HG03575 (cell line): ENCODE measurements at regions not wholly inside any gene's neighbourhood (a gene's known extent, or its start where the extent isn't known, plus 50 kb on each side); places are given as distances from the start of the nearest gene placed in this dataset.
"Not testable (repeated sequence)": the region's sequence is repeated elsewhere in the genome, so short reads cannot be mapped to it uniquely, and the experiment has no call there.

ENCODE experiments used
- ATAC-seq: cut with Tn5 transposase; IDR thresholded peaks from one replicate; pipeline ENCODE4 v1.9.1; 2021; ENCODE audit not compliant: unreplicated experiment, insufficient number of reproducible peaks, low FRiP score; ENCODE audit errors: extremely low read depth

GRCh38 chr1:177423090-177423489 lies 252.3 kb downstream of the BRINP2 start:
- no peak for ATAC-seq

GRCh38 chr1:177413982-177414596 lies 243.3 kb downstream of the BRINP2 start:
- no peak for ATAC-seq

- ATAC-seq = no peak
Observed at GRCh38 chr1:177411381-177411780, 240.6 kb downstream of the BRINP2 start.

- no peak for ATAC-seq
Observed at GRCh38 chr1:177410179-177410766, 239.5 kb downstream of the BRINP2 start.

GRCh38 chr1:177406323-177406722 lies 235.6 kb downstream of the BRINP2 start:
- ATAC-seq = not testable (repeated sequence)

- no peak for ATAC-seq
Observed at GRCh38 chr1:177392336-177392735, 221.6 kb downstream of the BRINP2 start.

GRCh38 chr1:177385760-177386698 lies 215.3 kb downstream of the BRINP2 start:
- no peak for ATAC-seq

GRCh38 chr1:177384461-177384860 lies 213.7 kb downstream of the BRINP2 start:
- no peak for ATAC-seq

GRCh38 chr1:177383715-177384114 lies 213.0 kb downstream of the BRINP2 start:
- no peak for ATAC-seq

GRCh38 chr1:177377866-177378265 lies 207.1 kb downstream of the BRINP2 start:
- no peak for ATAC-seq

- ATAC-seq = no peak
Observed at GRCh38 chr1:177368255-177368654, 197.5 kb downstream of the BRINP2 start.

GRCh38 chr1:177366091-177366490 lies 195.3 kb downstream of the BRINP2 start:
- ATAC-seq = no peak

- no peak for ATAC-seq
Observed at GRCh38 chr1:177360791-177361190, 190.0 kb downstream of the BRINP2 start.

- no peak for ATAC-seq
Observed at GRCh38 chr1:177356674-177357435, 186.1 kb downstream of the BRINP2 start.

- no peak for ATAC-seq
Observed at GRCh38 chr1:177355575-177355974, 184.8 kb downstream of the BRINP2 start.

- no peak for ATAC-seq
Observed at GRCh38 chr1:177354247-177354646, 183.5 kb downstream of the BRINP2 start.

GRCh38 chr1:177351361-177352108 lies 180.8 kb downstream of the BRINP2 start:
- ATAC-seq = no peak

GRCh38 chr1:177346790-177347359 lies 176.1 kb downstream of the BRINP2 start:
- no peak for ATAC-seq
